ENCODE measurements at regions not wholly inside any gene's neighbourhood (a gene's known extent, or its start where the extent isn't known, plus 50 kb on each side); places are given as distances from the start of the nearest gene placed in this dataset.

- no peak overlapping the region for H4K5ac ChIP-seq (ENCODE audit: low read length)
- no peaks in the 10 kb centered on the region for H3K79me2 ChIP-seq (ENCODE audit: control insufficient read depth, insufficient read depth, low read length)
- DNase-seq, result no peak
- no peaks in the 10 kb centered on the region for H3K36me3 ChIP-seq (ENCODE audit: control insufficient read depth, insufficient read depth, low read length)
- H3K18ac ChIP-seq (ENCODE audit: low read length), result no peak overlapping the region
- no CpG with 5 or more reads among the region's 1 CpG for WGBS (ENCODE audit: extremely low coverage, insufficient coverage, low lambda C conversion rate)
- H3K27me3 ChIP-seq (ENCODE audit: insufficient read depth, low read length, poor library complexity), result no peaks in the 10 kb centered on the region
- H3K4me3 ChIP-seq (ENCODE audit: low read length), result no peak overlapping the region
- H3K79me1 ChIP-seq (ENCODE audit: low read length), result no peaks in the 10 kb centered on the region
- H3K4me2 ChIP-seq (ENCODE audit: low read length), result no peak overlapping the region
- H3K23ac ChIP-seq (ENCODE audit: low read length), result no peak overlapping the region
- H2BK15ac ChIP-seq (replicated peaks; ENCODE audit: low read depth), result no peak overlapping the region
- no peak overlapping the region for H4K8ac ChIP-seq (ENCODE audit: low read depth, low read length)
- no peak overlapping the region for H2AK5ac ChIP-seq (ENCODE audit: low read length)
- no peak overlapping the region for H3K27ac ChIP-seq (ENCODE audit: low read depth, low read length)
- no peak overlapping the region for H3K56ac ChIP-seq (ENCODE audit: low read length)
- no peak overlapping the region for H2BK120ac ChIP-seq (ENCODE audit: low read depth, low read length)
- H3K4ac ChIP-seq (ENCODE audit: low read depth, low read length), result no peak overlapping the region
- no peaks in the 10 kb centered on the region for H3K4me1 ChIP-seq (ENCODE audit: control insufficient read depth, low read depth, low read length)
- H2BK5ac ChIP-seq (ENCODE audit: low read length), result no peak overlapping the region
- H3K9ac ChIP-seq (ENCODE audit: low read length), result no peak overlapping the region
These were observed 381.7 kb upstream of the PCDH20 start for GRCh38 chr13:61797397-61797796.

- H3K27me3 ChIP-seq (ENCODE audit: insufficient read depth, low read length, poor library complexity), result no peaks in the 10 kb centered on the region
- H3K79me2 ChIP-seq (ENCODE audit: control insufficient read depth, insufficient read depth, low read length), result no peaks in the 10 kb centered on the region
- H2BK15ac ChIP-seq (replicated peaks; ENCODE audit: low read depth), result no peak overlapping the region
- H3K4me3 ChIP-seq (ENCODE audit: low read length), result no peak overlapping the region
- H4K8ac ChIP-seq (ENCODE audit: low read depth, low read length), result no peak overlapping the region
- H3K27ac ChIP-seq (ENCODE audit: low read depth, low read length), result no peak overlapping the region
- no peak for DNase-seq
- WGBS (ENCODE audit: extremely low coverage, insufficient coverage, low lambda C conversion rate), result no CpG with 5 or more reads among the region's 1 CpG
- H3K79me1 ChIP-seq (ENCODE audit: low read length), result no peaks in the 10 kb centered on the region
- H3K4me1 ChIP-seq (ENCODE audit: control insufficient read depth, low read depth, low read length), result no peaks in the 10 kb centered on the region
- no peaks in the 10 kb centered on the region for H3K36me3 ChIP-seq (ENCODE audit: control insufficient read depth, insufficient read depth, low read length)
- no peak overlapping the region for H3K56ac ChIP-seq (ENCODE audit: low read length)
- no peak overlapping the region for H3K4me2 ChIP-seq (ENCODE audit: low read length)
- H4K5ac ChIP-seq (ENCODE audit: low read length), result no peak overlapping the region
- no peak overlapping the region for H2BK5ac ChIP-seq (ENCODE audit: low read length)
- no peak overlapping the region for H3K4ac ChIP-seq (ENCODE audit: low read depth, low read length)
- no peak overlapping the region for H3K23ac ChIP-seq (ENCODE audit: low read length)
- no peak overlapping the region for H3K18ac ChIP-seq (ENCODE audit: low read length)
- no peak overlapping the region for H2BK120ac ChIP-seq (ENCODE audit: low read depth, low read length)
- no peak overlapping the region for H2AK5ac ChIP-seq (ENCODE audit: low read length)
- H3K9ac ChIP-seq (ENCODE audit: low read length), result no peak overlapping the region
These were observed 379.9 kb upstream of the PCDH20 start for GRCh38 chr13:61795580-61795979.

GRCh38 chr13:61779456-61779855, 363.8 kb upstream of the PCDH20 start:
- Histone ChIP-seq H3K56ac (ENCODE audit: low read length) (no peak overlapping the region), H4K8ac (ENCODE audit: low read depth, low read length) (no peak overlapping the region), H3K79me1 (ENCODE audit: low read length) (no peaks in the 10 kb centered on the region), H2AK5ac (ENCODE audit: low read length) (no peak overlapping the region), H2BK15ac (replicated peaks; ENCODE audit: low read depth) (no peak overlapping the region), H3K79me2 (ENCODE audit: control insufficient read depth, insufficient read depth, low read length) (no peaks in the 10 kb centered on the region), H2BK120ac (ENCODE audit: low read depth, low read length) (no peak overlapping the region), H4K5ac (ENCODE audit: low read length) (no peak overlapping the region), H3K4me3 (ENCODE audit: low read length) (no peak overlapping the region), H3K4ac (ENCODE audit: low read depth, low read length) (no peak overlapping the region), H2BK5ac (ENCODE audit: low read length) (no peak overlapping the region), H3K27me3 (ENCODE audit: insufficient read depth, low read length, poor library complexity) (no peaks in the 10 kb centered on the region), H3K36me3 (ENCODE audit: control insufficient read depth, insufficient read depth, low read length) (no peaks in the 10 kb centered on the region), H3K9ac (ENCODE audit: low read length) (no peak overlapping the region), H3K18ac (ENCODE audit: low read length) (no peak overlapping the region), H3K4me2 (ENCODE audit: low read length) (no peak overlapping the region), H3K27ac (ENCODE audit: low read depth, low read length) (no peak overlapping the region), H3K23ac (ENCODE audit: low read length) (no peak overlapping the region), H3K4me1 (ENCODE audit: control insufficient read depth, low read depth, low read length) (no peaks in the 10 kb centered on the region)
- DNase-seq, result peak; percentile 78
- no CpG with 5 or more reads among the region's 3 CpGs for WGBS (ENCODE audit: extremely low coverage, insufficient coverage, low lambda C conversion rate)

- no peak overlapping the region for H3K56ac ChIP-seq (ENCODE audit: low read length)
- H4K5ac ChIP-seq (ENCODE audit: low read length), result no peak overlapping the region
- no peak overlapping the region for H4K8ac ChIP-seq (ENCODE audit: low read depth, low read length)
- peak; percentile 57 for DNase-seq
- no peak overlapping the region for H2BK120ac ChIP-seq (ENCODE audit: low read depth, low read length)
- H2AK5ac ChIP-seq (ENCODE audit: low read length), result no peak overlapping the region
- no peak overlapping the region for H3K4me2 ChIP-seq (ENCODE audit: low read length)
- H3K27ac ChIP-seq (ENCODE audit: low read depth, low read length), result no peak overlapping the region
- no peaks in the 10 kb centered on the region for H3K4me1 ChIP-seq (ENCODE audit: control insufficient read depth, low read depth, low read length)
- no peaks in the 10 kb centered on the region for H3K27me3 ChIP-seq (ENCODE audit: insufficient read depth, low read length, poor library complexity)
- no peak overlapping the region for H3K18ac ChIP-seq (ENCODE audit: low read length)
- no peak overlapping the region for H2BK5ac ChIP-seq (ENCODE audit: low read length)
- no peak overlapping the region for H3K4ac ChIP-seq (ENCODE audit: low read depth, low read length)
- H3K36me3 ChIP-seq (ENCODE audit: control insufficient read depth, insufficient read depth, low read length), result no peaks in the 10 kb centered on the region
- H3K9ac ChIP-seq (ENCODE audit: low read length), result no peak overlapping the region
- H3K79me2 ChIP-seq (ENCODE audit: control insufficient read depth, insufficient read depth, low read length), result no peaks in the 10 kb centered on the region
- H3K79me1 ChIP-seq (ENCODE audit: low read length), result no peaks in the 10 kb centered on the region
- WGBS (ENCODE audit: extremely low coverage, insufficient coverage, low lambda C conversion rate), result no CpG with 5 or more reads among the region's 6 CpGs
- H3K23ac ChIP-seq (ENCODE audit: low read length), result no peak overlapping the region
- no peak overlapping the region for H2BK15ac ChIP-seq (replicated peaks; ENCODE audit: low read depth)
- H3K4me3 ChIP-seq (ENCODE audit: low read length), result no peak overlapping the region
These were observed 362.9 kb upstream of the PCDH20 start for GRCh38 chr13:61778531-61778930.

GRCh38 chr13:61777899-61778298, 362.2 kb upstream of the PCDH20 start:
- H2BK5ac ChIP-seq (ENCODE audit: low read length), result no peak overlapping the region
- H3K23ac ChIP-seq (ENCODE audit: low read length), result no peak overlapping the region
- no peaks in the 10 kb centered on the region for H3K27me3 ChIP-seq (ENCODE audit: insufficient read depth, low read length, poor library complexity)
- no peak overlapping the region for H3K4me2 ChIP-seq (ENCODE audit: low read length)
- no peak overlapping the region for H3K9ac ChIP-seq (ENCODE audit: low read length)
- no peak overlapping the region for H4K8ac ChIP-seq (ENCODE audit: low read depth, low read length)
- no peaks in the 10 kb centered on the region for H3K36me3 ChIP-seq (ENCODE audit: control insufficient read depth, insufficient read depth, low read length)
- H2BK120ac ChIP-seq (ENCODE audit: low read depth, low read length), result no peak overlapping the region
- no peak overlapping the region for H3K18ac ChIP-seq (ENCODE audit: low read length)
- H3K79me2 ChIP-seq (ENCODE audit: control insufficient read depth, insufficient read depth, low read length), result no peaks in the 10 kb centered on the region
- no peak overlapping the region for H2BK15ac ChIP-seq (replicated peaks; ENCODE audit: low read depth)
- H3K4me3 ChIP-seq (ENCODE audit: low read length), result no peak overlapping the region
- H3K56ac ChIP-seq (ENCODE audit: low read length), result no peak overlapping the region
- no peak for DNase-seq
- no peak overlapping the region for H3K27ac ChIP-seq (ENCODE audit: low read depth, low read length)
- H3K4ac ChIP-seq (ENCODE audit: low read depth, low read length), result no peak overlapping the region
- no peak overlapping the region for H2AK5ac ChIP-seq (ENCODE audit: low read length)
- no peaks in the 10 kb centered on the region for H3K4me1 ChIP-seq (ENCODE audit: control insufficient read depth, low read depth, low read length)
- no peaks in the 10 kb centered on the region for H3K79me1 ChIP-seq (ENCODE audit: low read length)
- WGBS (ENCODE audit: extremely low coverage, insufficient coverage, low lambda C conversion rate), result no CpG with 5 or more reads among the region's 2 CpGs
- no peak overlapping the region for H4K5ac ChIP-seq (ENCODE audit: low read length)

- no peak overlapping the region for H4K8ac ChIP-seq (ENCODE audit: low read depth, low read length)
- H2BK5ac ChIP-seq (ENCODE audit: low read length), result no peak overlapping the region
- no peak overlapping the region for H2AK5ac ChIP-seq (ENCODE audit: low read length)
- H3K27ac ChIP-seq (ENCODE audit: low read depth, low read length), result no peak overlapping the region
- H3K79me2 ChIP-seq (ENCODE audit: control insufficient read depth, insufficient read depth, low read length), result no peaks in the 10 kb centered on the region
- no peak overlapping the region for H3K4me3 ChIP-seq (ENCODE audit: low read length)
- no peak overlapping the region for H2BK120ac ChIP-seq (ENCODE audit: low read depth, low read length)
- no peak overlapping the region for H3K4ac ChIP-seq (ENCODE audit: low read depth, low read length)
- no peaks in the 10 kb centered on the region for H3K79me1 ChIP-seq (ENCODE audit: low read length)
- H3K9ac ChIP-seq (ENCODE audit: low read length), result no peak overlapping the region
- no peaks in the 10 kb centered on the region for H3K36me3 ChIP-seq (ENCODE audit: control insufficient read depth, insufficient read depth, low read length)
- DNase-seq, result peak; percentile 13
- no peaks in the 10 kb centered on the region for H3K27me3 ChIP-seq (ENCODE audit: insufficient read depth, low read length, poor library complexity)
- no peak overlapping the region for H3K23ac ChIP-seq (ENCODE audit: low read length)
- no peak overlapping the region for H3K18ac ChIP-seq (ENCODE audit: low read length)
- H3K4me2 ChIP-seq (ENCODE audit: low read length), result no peak overlapping the region
- H3K56ac ChIP-seq (ENCODE audit: low read length), result no peak overlapping the region
- H4K5ac ChIP-seq (ENCODE audit: low read length), result no peak overlapping the region
- H2BK15ac ChIP-seq (replicated peaks; ENCODE audit: low read depth), result no peak overlapping the region
- H3K4me1 ChIP-seq (ENCODE audit: control insufficient read depth, low read depth, low read length), result no peaks in the 10 kb centered on the region
- WGBS (ENCODE audit: extremely low coverage, insufficient coverage, low lambda C conversion rate), result no CpG with 5 or more reads among the region's 3 CpGs
These were observed 361.6 kb upstream of the PCDH20 start for GRCh38 chr13:61777271-61777670.
